Natural killer cell (primary cell): ENCODE measurements at regions not wholly inside any gene's neighbourhood (a gene's known extent, or its start where the extent isn't known, plus 50 kb on each side); places are given as distances from the start of the nearest gene placed in this dataset.
"Not testable (repeated sequence)": the region's sequence is repeated elsewhere in the genome, so short reads cannot be mapped to it uniquely, and the experiment has no call there.

ENCODE experiments used
- ATAC-seq, 3 donors: fragments of 150-1000 bp in 2 of 3; fragments of 200-7000 bp in 1 of 3; cut with Tn5 transposase; 1 replicate in 1 of 3; 2 replicates in 2 of 3; pipeline ENCODE4 v1.10.0; 2021; ENCODE audit warnings: mild to moderate bottlenecking in 2 of 3, moderate library complexity in 2 of 3
- DNase-seq, 2 donors: peaks; one replicate each; pipeline versions ENCODE4 v3.0.0 to v3.0.0-alpha.2; 2013 to 2021; ENCODE audit warnings: mixed read lengths in 1 of 2
- H3K27ac ChIP-seq: one replicate; pipeline ENCODE4 v1.5.1; 2013; ENCODE audit warnings: mild to moderate bottlenecking, low read length
- H3K27me3 ChIP-seq: one replicate; pipeline ENCODE4 v1.6.1; 2013; ENCODE audit warnings: low read length; ENCODE audit not compliant: control insufficient read depth, insufficient read depth
- H3K36me3 ChIP-seq: one replicate; pipeline ENCODE4 v1.6.1; 2013; ENCODE audit warnings: low read length; ENCODE audit not compliant: control insufficient read depth, insufficient read depth
- H3K4me1 ChIP-seq: one replicate; pipeline ENCODE4 v1.6.1; 2013; ENCODE audit warnings: low read length; ENCODE audit not compliant: control insufficient read depth, insufficient read depth
- H3K4me3 ChIP-seq: one replicate; pipeline ENCODE4 v1.5.1; 2013; ENCODE audit warnings: low read length
- H3K9me3 ChIP-seq: one replicate; pipeline ENCODE4 v1.6.1; 2013; ENCODE audit warnings: low read length; ENCODE audit not compliant: control insufficient read depth, insufficient read depth
- H3K27ac Mint-ChIP-seq, 2 donors: one replicate each; pipeline ENCODE4 v1.8.0; 2022; ENCODE audit warnings: mild to moderate bottlenecking in 2 of 2, mixed read lengths in 2 of 2, moderate library complexity in 1 of 2
- H3K27me3 Mint-ChIP-seq, 2 donors: one replicate each; pipeline ENCODE4 v1.8.0; 2022; ENCODE audit warnings: low read depth in 2 of 2, mixed read lengths in 2 of 2
- H3K36me3 Mint-ChIP-seq: one replicate; pipeline ENCODE4 v1.8.0; 2022; ENCODE audit warnings: mixed read lengths
- H3K4me1 Mint-ChIP-seq, 2 donors: one replicate each; pipeline ENCODE4 v1.8.0; 2022; ENCODE audit warnings: mixed read lengths in 2 of 2
- H3K4me3 Mint-ChIP-seq: one replicate; pipeline ENCODE4 v1.8.0; 2022; ENCODE audit warnings: mild to moderate bottlenecking, moderate library complexity, mixed read lengths
- H3K9me3 Mint-ChIP-seq, 2 donors: one replicate each; pipeline ENCODE4 v1.8.0; 2022; ENCODE audit warnings: mixed read lengths in 2 of 2
- WGBS: methylation state at CpG from one replicate; pipeline ENCODE4 v1.1.7; 2013; ENCODE audit warnings: missing lambda C conversion rate; ENCODE audit not compliant: insufficient coverage; 5-methylcytosine and 5-hydroxymethylcytosine counted together
- intact Hi-C: fragments of 100-400 bp; cut with micrococcal nuclease; formaldehyde crosslinking; loops from one replicate; pipeline ENCODE4 v1.14.2; 2022
- TF ChIP-seq, protein P1 (sequence below): fragments of 200-600 bp; IDR thresholded peaks from one replicate; pipeline ENCODE4 v1.8.0; 2022; ENCODE audit warnings: antibody characterized with exemption

DNA sequence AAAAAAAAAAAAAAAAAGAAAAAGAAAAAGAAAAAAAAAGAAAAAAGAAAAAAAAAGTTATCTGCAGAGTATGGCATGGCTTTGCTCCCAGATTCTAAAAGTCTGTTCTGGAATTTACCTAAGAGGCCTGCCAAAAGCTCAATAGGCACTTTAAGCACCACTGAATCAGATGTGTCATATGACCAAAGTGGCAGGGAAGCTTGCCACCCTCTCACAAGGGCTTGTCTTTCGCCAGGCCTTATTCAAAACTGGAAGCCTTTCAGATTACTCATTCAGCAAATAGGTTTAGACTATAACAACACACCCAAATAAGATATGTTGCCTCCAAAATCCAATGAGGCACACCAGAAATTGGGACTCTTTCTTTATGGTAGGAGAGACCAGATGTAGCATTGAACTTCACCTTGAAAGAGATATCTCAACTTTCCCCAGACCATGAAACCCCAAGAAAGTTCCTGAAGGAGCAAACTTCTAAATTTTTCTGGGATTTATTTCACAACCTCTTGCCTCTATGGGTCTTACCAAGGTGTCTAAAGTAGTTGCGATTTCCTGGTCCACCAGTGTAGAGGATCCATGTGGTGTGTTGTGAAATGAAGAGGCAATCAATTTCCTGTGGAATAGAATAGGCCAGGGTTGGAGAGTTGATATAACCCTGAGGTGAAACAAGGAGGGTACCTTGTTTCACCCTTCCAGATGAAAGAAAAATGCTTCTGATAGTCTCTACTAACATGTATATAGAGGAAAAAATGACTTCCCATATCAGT is 218.8 kb downstream of the DAD1 start:
- DNase-seq = no peak
- Mint-ChIP-seq H3K27ac (no peak overlapping the region), H3K4me1 (no peaks in the 10 kb centered on the region), H3K36me3 (no peaks in the 10 kb centered on the region), H3K4me3 (no peak overlapping the region), H3K27me3 (peaks cover 6 to 19% of the 10 kb centered on the region in 2 donors), H3K9me3 (no peaks in the 10 kb centered on the region)
- Histone ChIP-seq H3K27me3 (no peaks in the 10 kb centered on the region), H3K9me3 (no peaks in the 10 kb centered on the region), H3K4me3 (no peak overlapping the region), H3K27ac (no peak overlapping the region), H3K4me1 (no peaks in the 10 kb centered on the region), H3K36me3 (no peaks in the 10 kb centered on the region)
- ATAC-seq = no peak
- 92% methylated on average over 2 of the region's 2 CpGs for WGBS
- intact Hi-C loops = loop anchor here (10.0 kb wide), 1 partner anchor 205 kb away; no protein-coding TSS in a partner anchor
- TF ChIP-seq, protein P1, sequence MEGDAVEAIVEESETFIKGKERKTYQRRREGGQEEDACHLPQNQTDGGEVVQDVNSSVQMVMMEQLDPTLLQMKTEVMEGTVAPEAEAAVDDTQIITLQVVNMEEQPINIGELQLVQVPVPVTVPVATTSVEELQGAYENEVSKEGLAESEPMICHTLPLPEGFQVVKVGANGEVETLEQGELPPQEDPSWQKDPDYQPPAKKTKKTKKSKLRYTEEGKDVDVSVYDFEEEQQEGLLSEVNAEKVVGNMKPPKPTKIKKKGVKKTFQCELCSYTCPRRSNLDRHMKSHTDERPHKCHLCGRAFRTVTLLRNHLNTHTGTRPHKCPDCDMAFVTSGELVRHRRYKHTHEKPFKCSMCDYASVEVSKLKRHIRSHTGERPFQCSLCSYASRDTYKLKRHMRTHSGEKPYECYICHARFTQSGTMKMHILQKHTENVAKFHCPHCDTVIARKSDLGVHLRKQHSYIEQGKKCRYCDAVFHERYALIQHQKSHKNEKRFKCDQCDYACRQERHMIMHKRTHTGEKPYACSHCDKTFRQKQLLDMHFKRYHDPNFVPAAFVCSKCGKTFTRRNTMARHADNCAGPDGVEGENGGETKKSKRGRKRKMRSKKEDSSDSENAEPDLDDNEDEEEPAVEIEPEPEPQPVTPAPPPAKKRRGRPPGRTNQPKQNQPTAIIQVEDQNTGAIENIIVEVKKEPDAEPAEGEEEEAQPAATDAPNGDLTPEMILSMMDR = no peak

DNA sequence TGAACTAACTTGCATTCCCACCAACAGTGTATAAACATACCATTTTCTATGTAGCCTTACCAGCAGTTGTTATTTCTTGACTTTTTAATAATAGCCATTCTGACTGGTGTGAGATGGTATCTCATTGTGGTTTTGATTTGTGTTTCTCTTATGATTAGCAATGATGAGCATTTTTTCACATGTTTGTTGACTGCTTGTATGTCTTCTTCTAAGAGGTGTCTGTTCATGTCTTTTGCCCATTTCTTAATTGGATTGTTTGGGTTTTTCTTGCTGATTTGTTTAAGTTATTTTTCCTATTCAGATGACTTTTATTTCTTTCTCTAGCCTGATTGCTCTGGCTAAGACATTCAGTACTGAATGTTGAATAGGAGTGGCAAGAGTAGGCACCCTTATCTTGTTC is 230.3 kb downstream of the DAD1 start:
- Mint-ChIP-seq H3K9me3 (no peaks in the 10 kb centered on the region), H3K27ac (no peak overlapping the region), H3K36me3 (no peaks in the 10 kb centered on the region), H3K4me3 (no peak overlapping the region), H3K27me3 (peaks cover 21 to 47% of the 10 kb centered on the region in 2 donors), H3K4me1 (no peaks in the 10 kb centered on the region)
- no peaks in the 10 kb centered on the region for H3K4me1 ChIP-seq
- ATAC-seq (no peak), DNase-seq (no peak)
- no peaks in the 10 kb centered on the region for H3K36me3 ChIP-seq
- intact Hi-C loops = no loop called here
- no peak overlapping the region for H3K4me3 ChIP-seq
- H3K27ac ChIP-seq = no peak overlapping the region
- H3K9me3 ChIP-seq = no peaks in the 10 kb centered on the region
- no peaks in the 10 kb centered on the region for H3K27me3 ChIP-seq
- TF ChIP-seq, protein P1 = no peak

DNA sequence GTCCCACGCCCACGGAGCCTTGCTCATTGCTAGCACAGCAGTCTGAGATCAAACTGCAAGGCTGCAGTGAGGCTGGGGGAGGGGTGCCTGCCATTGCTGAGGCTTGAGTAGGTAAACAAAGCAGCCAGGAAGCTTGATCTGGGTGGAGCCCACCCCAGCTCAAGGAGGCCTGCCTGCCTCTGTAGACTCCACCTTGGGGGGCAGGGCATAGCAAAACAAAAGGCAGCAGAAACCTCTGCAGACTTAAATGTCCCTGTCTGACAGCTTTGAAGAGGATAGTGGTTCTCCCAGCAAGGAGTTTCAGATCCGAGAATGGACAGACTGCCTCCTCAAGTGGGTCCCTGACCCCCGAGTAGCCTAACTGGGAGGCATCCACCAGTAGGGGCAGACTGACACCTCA is 239.7 kb downstream of the DAD1 start:
- H3K9me3 Mint-ChIP-seq, H3K27ac Mint-ChIP-seq, H3K27me3 ChIP-seq, DNase-seq, H3K4me1 Mint-ChIP-seq, H3K4me1 ChIP-seq, H3K9me3 ChIP-seq, intact Hi-C loops, H3K27ac ChIP-seq, H3K4me3 Mint-ChIP-seq, H3K4me3 ChIP-seq, H3K36me3 ChIP-seq, ATAC-seq: not testable (repeated sequence)
- 93% methylated on average over 4 of the region's 4 CpGs for WGBS
- Mint-ChIP-seq H3K36me3 (peaks cover 22% of the 10 kb centered on the region), H3K27me3 (peaks cover 28 to 65% of the 10 kb centered on the region in 2 donors)

DNA sequence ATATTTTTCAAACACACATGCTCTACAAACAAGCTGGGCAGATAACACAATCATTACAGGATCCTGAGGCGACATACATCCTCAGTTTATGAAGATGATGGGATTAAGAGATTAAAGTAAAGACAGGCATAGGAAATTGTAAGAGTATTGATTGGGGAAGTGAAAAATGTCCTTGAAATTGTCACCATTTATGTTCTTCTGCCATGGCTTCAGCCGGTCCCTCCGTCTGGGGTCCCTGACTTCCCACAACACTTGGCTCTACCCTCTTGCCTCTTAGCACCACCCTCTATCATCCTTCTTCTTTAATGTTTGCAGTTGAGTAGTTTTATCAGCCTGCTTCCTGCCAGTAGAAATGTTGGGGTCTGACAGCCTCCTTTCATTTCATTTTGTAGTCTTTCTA is 244.4 kb downstream of the DAD1 start:
- intact Hi-C loops = no loop called here
- TF ChIP-seq, protein P1 = no peak
- Mint-ChIP-seq H3K4me3 (no peak overlapping the region), H3K36me3 (peaks cover 38% of the 10 kb centered on the region), H3K9me3 (peaks cover 11 to 14% of the 10 kb centered on the region in 2 donors), H3K27ac (no peak overlapping the region), H3K27me3 (peaks cover 15 to 67% of the 10 kb centered on the region in 2 donors), H3K4me1 (no peaks in the 10 kb centered on the region)
- Histone ChIP-seq H3K4me3 (no peak overlapping the region), H3K4me1 (no peaks in the 10 kb centered on the region), H3K27ac (no peak overlapping the region), H3K9me3 (peaks cover 16% of the 10 kb centered on the region), H3K27me3 (no peaks in the 10 kb centered on the region), H3K36me3 (no peaks in the 10 kb centered on the region)
- ATAC-seq = no peak
- no peak for DNase-seq
- 96% methylated on average over 3 of the region's 3 CpGs for whole genome bisulfite sequencing

DNA sequence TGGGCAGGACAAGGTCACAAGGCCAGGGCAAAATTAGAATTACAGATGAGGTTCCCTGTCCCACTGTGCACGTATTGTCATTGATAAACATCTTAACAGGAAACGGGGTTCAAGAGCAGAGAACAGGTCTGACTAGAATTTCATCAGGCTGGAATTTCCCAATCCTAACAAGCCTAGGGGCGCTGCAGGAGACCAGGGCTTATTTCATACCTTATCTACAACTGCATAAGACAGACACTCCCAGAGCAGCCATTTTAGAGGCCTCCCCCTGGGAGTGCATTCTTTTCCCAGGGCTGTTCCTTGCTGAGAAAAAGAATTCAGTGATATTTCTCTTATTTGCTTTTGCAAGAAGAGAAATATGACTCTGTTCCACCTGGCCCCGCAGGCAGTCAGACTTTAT is 244.8 kb downstream of the DAD1 start:
- H3K4me3 ChIP-seq, H3K27ac Mint-ChIP-seq, H3K36me3 ChIP-seq, H3K4me1 ChIP-seq, H3K27me3 ChIP-seq, H3K27ac ChIP-seq, ATAC-seq, H3K4me3 Mint-ChIP-seq, H3K4me1 Mint-ChIP-seq, intact Hi-C loops, DNase-seq: not testable (repeated sequence)
- Mint-ChIP-seq H3K27me3 (peaks cover 15 to 63% of the 10 kb centered on the region in 2 donors), H3K9me3 (peaks cover 11 to 14% of the 10 kb centered on the region in 2 donors), H3K36me3 (peaks cover 38% of the 10 kb centered on the region)
- H3K9me3 ChIP-seq = peaks cover 16% of the 10 kb centered on the region
- 82% methylated on average over 4 of the region's 4 CpGs for WGBS
